GM21526 (cell line): ENCODE measurements at regions not wholly inside any gene's neighbourhood (a gene's known extent, or its start where the extent isn't known, plus 50 kb on each side); places are given as distances from the start of the nearest gene placed in this dataset.
"Not testable (repeated sequence)": the region's sequence is repeated elsewhere in the genome, so short reads cannot be mapped to it uniquely, and the experiment has no call there.

Source experiments
- ATAC-seq: cut with Tn5 transposase; IDR thresholded peaks from one replicate; pipeline ENCODE4 v1.9.1; 2021; ENCODE audit warnings: moderate library complexity; ENCODE audit not compliant: unreplicated experiment, low FRiP score

- no peak for ATAC-seq
These were observed 776.2 kb downstream of the RNF144A start for GRCh38 chr2:7693246-7694075.

DNA sequence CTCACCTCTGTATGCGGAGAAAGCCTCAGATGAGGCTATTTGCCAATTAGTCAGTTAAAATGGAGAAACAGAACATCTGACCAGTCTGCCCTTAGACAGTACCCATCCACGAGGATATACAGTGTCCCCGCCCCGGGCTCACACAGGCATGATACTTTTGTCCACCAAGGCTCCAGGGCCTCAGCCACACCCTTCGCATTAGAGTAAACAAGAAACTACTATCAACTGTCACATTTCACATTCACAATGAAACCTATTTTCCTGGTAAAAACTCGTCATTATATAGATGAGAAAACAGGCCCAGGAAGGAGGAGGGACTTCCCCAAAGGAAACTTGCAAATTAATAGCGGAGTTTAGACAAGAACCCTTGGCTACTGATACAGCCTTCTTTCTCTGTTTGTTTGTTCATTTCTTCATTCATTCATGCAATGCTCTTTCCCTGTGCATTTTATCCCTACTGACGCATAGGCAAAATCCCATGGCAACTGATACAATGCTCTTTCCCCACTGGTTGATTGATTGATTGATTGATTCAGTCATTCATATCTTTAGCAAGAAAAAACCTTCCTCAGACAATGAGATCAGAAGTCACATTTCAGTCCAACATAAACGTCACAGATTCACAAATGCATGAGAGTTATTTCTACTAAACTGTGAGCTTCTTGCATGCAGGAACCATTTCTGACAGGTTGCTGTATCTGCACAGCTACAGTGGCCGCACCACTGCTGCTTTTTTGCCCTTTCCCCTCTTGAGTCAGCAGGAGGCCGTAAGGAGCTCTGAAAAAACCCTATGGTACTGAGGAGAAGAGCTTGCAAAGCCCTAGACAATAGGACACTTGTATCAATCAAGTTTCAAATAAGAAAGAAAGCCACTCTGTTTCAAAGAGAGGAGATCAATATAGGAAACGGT is 777.1 kb downstream of the RNF144A start:
- ATAC-seq: no peak

GRCh38 chr2:7696556-7696955 is 779.3 kb downstream of the RNF144A start:
- ATAC-seq: not testable (repeated sequence)

- no peak for ATAC-seq
These were observed 779.8 kb downstream of the RNF144A start for GRCh38 chr2:7697052-7697451.

- no peak for ATAC-seq
These were observed 784.6 kb downstream of the RNF144A start for GRCh38 chr2:7701791-7702190.

DNA sequence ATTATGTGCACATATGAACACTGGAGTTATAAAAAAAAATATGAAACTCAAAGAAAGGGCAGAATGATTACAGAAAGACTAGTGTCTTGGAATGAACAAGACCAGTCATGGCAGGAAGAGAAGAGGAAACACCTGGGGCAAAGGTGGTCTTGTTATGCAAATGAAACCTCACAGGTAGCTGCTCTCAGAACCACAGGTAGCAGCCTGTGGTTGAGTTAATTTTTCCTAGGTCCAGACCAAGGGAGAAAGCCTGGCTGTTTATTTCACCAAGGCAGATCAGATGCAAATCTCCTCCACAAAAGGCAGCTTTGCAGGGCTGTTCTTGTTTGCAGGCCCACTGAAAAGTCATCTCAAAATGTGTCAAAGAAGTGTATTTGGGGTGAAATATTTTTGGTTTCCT is 785.8 kb downstream of the RNF144A start:
- ATAC-seq: no peak

DNA sequence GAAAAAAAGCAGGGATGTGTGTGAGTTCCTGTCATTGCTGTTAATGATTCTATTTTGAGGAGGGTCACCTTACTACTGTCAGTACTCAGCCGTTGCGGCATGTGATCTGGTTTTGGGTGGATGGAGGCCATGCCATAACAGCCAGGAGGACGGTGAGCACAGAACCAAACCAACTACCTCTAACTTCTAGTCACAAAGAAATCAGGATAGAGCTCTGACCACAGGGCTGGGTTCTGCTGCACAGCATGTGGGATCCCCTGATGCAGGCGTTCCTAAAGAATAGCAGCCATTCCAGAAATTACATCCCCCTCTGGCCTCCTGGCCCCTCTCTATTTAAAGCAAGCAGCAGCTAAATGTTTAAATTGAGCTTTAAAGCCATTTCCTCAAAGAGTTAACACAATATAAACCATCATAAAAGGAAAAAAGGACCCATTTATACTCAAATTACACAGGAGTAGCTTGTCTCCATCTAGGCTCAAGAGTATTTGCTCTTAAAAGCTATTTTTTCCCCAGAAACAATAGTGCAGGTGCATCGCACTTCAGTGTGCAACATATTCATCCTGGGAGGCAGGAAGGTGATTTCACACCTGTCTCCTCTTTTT is 786.4 kb downstream of the RNF144A start:
- no peak for ATAC-seq

GRCh38 chr2:7704296-7704865 is 787.2 kb downstream of the RNF144A start:
- ATAC-seq: no peak

DNA sequence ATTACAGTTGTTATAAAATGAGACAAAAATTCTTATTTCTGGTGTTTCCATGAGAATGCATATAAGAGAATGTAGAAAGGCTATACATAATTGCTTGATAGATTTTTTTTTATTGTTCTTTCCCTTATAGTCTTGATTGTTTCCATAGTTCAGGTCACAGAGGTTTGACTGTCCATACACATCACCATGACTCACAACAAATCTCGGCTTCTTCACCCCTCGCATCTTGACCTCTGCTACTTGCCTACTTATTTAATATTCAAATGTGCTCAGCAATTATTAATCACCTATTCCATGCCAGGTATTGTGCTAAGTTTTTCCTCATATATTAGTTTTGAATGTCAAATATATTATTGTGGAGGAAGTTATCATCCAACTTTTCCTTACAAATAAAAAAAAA is 789.6 kb downstream of the RNF144A start:
- no peak for ATAC-seq

GRCh38 chr2:7707723-7708122 is 790.5 kb downstream of the RNF144A start:
- ATAC-seq: no peak

GRCh38 chr2:7709907-7710306 is 792.7 kb downstream of the RNF144A start:
- no peak for ATAC-seq

- no peak for ATAC-seq
These were observed 794.0 kb downstream of the RNF144A start for GRCh38 chr2:7711167-7711566.

GRCh38 chr2:7719876-7720275 is 802.7 kb downstream of the RNF144A start:
- no peak for ATAC-seq

GRCh38 chr2:7721413-7721995 is 804.3 kb downstream of the RNF144A start:
- ATAC-seq: no peak

DNA sequence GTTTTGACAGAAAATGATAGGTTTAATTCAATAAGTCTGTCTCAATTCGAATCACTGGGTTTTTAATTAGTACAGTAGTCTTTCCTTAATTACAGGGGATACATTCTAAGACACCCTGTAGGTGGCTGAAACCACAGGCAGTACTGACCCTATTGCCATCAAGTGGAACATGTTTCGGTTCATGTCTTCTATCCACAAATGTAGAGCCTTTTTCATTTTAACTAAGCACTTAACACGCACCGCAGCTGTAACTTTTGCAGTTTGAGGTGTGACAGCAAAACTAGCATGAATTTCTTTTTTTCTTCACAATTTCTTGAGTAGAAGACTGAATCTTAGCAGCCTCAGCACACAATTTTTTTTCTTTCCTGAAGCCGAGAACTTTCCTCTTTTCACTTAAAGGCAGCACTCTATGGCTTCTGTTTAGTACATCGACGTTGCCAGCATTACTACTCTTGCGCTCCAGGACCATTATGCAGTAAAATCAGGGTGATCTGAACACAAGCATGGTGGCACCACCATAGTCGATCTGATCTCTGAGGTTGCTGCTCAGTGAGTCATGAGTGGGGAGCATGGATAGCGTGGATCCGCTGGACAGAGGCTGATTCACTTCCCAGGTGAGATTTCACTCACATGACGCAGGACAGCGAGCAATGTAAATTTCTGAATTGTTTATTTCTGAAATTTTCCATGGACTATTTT is 805.1 kb downstream of the RNF144A start:
- peak; percentile 70 for ATAC-seq

GRCh38 chr2:7724336-7724735 is 807.1 kb downstream of the RNF144A start:
- ATAC-seq: no peak

DNA sequence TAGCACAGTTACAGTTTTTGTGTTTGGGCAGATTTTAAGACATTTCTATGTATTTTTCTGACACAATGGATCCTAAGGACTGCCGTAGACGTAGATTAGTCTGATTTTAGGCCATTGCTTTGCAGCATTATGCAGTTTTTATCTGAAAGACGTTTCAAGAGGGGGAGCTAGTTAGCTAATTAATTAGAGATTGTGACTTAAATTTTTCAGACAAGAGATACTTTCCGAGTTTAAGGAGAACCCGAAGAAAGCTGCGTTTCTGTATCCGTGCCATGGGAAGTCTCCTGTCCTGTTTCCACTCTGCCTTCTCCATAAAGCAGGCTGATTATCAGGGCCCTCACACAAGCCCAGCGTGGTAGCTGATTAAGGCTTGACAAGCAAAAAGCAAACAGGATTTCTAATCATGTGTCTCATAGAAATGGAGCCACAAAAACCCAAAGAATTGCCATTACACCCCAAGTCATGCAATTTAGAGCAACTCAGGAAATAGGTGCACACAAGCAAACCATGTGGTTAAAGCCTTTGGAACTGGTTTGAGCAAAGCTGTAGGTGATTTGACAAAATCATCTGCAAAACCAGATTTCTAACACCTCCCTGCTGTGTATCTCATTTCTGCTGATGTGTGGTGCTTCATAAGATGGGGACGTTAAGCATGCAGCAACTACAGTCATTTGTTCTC is 808.1 kb downstream of the RNF144A start:
- ATAC-seq: no peak

GRCh38 chr2:7725850-7726242 is 808.6 kb downstream of the RNF144A start:
- no peak for ATAC-seq

DNA sequence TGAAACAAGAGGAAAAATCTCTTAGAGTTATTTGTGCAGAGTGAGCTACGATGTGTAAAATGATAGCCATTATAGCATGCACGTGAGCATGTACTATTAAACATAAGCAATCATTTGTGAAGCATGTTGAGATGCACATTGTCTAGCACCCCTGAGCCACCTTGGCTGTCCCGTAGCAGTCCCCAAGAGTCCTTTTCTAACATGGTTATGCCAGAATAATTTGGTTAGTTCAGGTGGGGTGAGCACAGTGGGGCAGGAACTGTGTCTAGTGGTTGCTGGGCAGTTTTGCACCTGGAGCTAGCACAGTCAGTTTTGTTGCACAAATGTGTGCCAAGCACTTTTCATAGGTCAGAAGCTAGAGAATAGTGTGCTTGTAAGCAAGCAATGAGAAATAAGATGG is 809.8 kb downstream of the RNF144A start:
- no peak for ATAC-seq
